Kidney (tissue), 13 donors: ENCODE measurements at regions not wholly inside any gene's neighbourhood (a gene's known extent, or its start where the extent isn't known, plus 50 kb on each side); places are given as distances from the start of the nearest gene placed in this dataset.

Experiments used
- DNase-seq, 5 donors: peaks; one replicate each; pipeline ENCODE4 v3.0.0-alpha.2; 2013 to 2020
- FAIRE-seq: peaks from 2 replicates; lab custom pipeline; 2012; peaks lifted over from hg19 to GRCh38; lab: Jason Lieb, UNC
- H3K27ac ChIP-seq, 2 donors: one replicate each; pipeline ENCODE4 v1.7.0; 2013; ENCODE audit warnings: low read depth in 2 of 2, low read length in 2 of 2, inconsistent platforms in 1 of 2
- H3K27me3 ChIP-seq: one replicate; pipeline ENCODE4 v1.7.1; 2013; ENCODE audit warnings: low read length, inconsistent platforms; ENCODE audit not compliant: control insufficient read depth, insufficient read depth
- H3K36me3 ChIP-seq, 3 donors: one replicate each; pipeline versions ENCODE4 v1.7.0 to v1.7.1; 2013; ENCODE audit warnings: low read length in 3 of 3, control low read depth in 1 of 3, inconsistent platforms in 1 of 3; ENCODE audit not compliant: insufficient read depth in 3 of 3, control insufficient read depth in 2 of 3
- H3K4me1 ChIP-seq, 3 donors: one replicate each; pipeline versions ENCODE4 v1.7.0 to v1.7.1; 2013; ENCODE audit warnings: low read length in 3 of 3, inconsistent platforms in 1 of 3, low read depth in 1 of 3; ENCODE audit not compliant: control insufficient read depth in 2 of 3, insufficient read depth in 2 of 3
- H3K4me3 ChIP-seq, 3 donors: one replicate each; pipeline versions ENCODE4 v1.7.0 to v1.8.1; 2013; ENCODE audit warnings: low read length in 3 of 3, control low read depth in 1 of 3, inconsistent platforms in 1 of 3
- H3K9ac ChIP-seq, 3 donors: one replicate each; pipeline versions ENCODE4 v1.7.0 to v1.7.1; 2013; ENCODE audit warnings: low read length in 3 of 3, control low read depth in 1 of 3, inconsistent platforms in 1 of 3
- H3K9me3 ChIP-seq, 3 donors: one replicate each; pipeline versions ENCODE4 v1.7.0 to v1.7.1; 2013; ENCODE audit warnings: low read length in 3 of 3, control low read depth in 1 of 3, inconsistent platforms in 1 of 3; ENCODE audit not compliant: control insufficient read depth in 2 of 3, insufficient read depth in 1 of 3
- intact Hi-C: fragments of 100-400 bp; cut with DNase I; formaldehyde crosslinking; loops from one replicate; pipeline ENCODE4 v1.11.1; 2022
- TF ChIP-seq, protein P1 (sequence below): IDR thresholded peaks from 3 replicates; pipeline ENCODE4 v1.5.1; 2012; ENCODE audit warnings: mild to moderate bottlenecking, moderate library complexity, borderline replicate concordance; ENCODE audit not compliant: insufficient read depth; ENCODE audit errors: extremely low read depth
- donor health status: control.
- donor health status: control.
- donor health status: control.
- donor health status: control.
- donor health status: control.
- donor health status: DM: yes; HTN: yes; CAD: no.
- donor health status: Normal renal cell carcinoma (clear cell type).

GRCh38 chr12:88258396-88258795, 116.3 kb downstream of the TMTC3 start:
- Histone ChIP-seq H3K27me3 (no peaks in the 10 kb centered on the region), H3K27ac (no peak overlapping the region), H3K9me3 (no peaks in the 10 kb centered on the region), H3K4me1 (no peaks in the 10 kb centered on the region), H3K4me3 (no peak overlapping the region), H3K36me3 (no peaks in the 10 kb centered on the region), H3K9ac (no peak overlapping the region)
- TF ChIP-seq, protein P1, sequence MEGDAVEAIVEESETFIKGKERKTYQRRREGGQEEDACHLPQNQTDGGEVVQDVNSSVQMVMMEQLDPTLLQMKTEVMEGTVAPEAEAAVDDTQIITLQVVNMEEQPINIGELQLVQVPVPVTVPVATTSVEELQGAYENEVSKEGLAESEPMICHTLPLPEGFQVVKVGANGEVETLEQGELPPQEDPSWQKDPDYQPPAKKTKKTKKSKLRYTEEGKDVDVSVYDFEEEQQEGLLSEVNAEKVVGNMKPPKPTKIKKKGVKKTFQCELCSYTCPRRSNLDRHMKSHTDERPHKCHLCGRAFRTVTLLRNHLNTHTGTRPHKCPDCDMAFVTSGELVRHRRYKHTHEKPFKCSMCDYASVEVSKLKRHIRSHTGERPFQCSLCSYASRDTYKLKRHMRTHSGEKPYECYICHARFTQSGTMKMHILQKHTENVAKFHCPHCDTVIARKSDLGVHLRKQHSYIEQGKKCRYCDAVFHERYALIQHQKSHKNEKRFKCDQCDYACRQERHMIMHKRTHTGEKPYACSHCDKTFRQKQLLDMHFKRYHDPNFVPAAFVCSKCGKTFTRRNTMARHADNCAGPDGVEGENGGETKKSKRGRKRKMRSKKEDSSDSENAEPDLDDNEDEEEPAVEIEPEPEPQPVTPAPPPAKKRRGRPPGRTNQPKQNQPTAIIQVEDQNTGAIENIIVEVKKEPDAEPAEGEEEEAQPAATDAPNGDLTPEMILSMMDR = no peak
- FAIRE-seq (no peak), DNase-seq (no peak)
- intact Hi-C loops = no loop called here

- FAIRE-seq = no peak
- H3K9me3 ChIP-seq = no peaks in the 10 kb centered on the region
- no peak overlapping the region for H3K27ac ChIP-seq
- TF ChIP-seq, protein P1 = no peak
- intact Hi-C loops = no loop called here
- H3K27me3 ChIP-seq = no peaks in the 10 kb centered on the region
- no peaks in the 10 kb centered on the region for H3K36me3 ChIP-seq
- H3K9ac ChIP-seq = no peak overlapping the region
- no peaks in the 10 kb centered on the region for H3K4me1 ChIP-seq
- no peak overlapping the region for H3K4me3 ChIP-seq
- peak in 2 of 5 donors; percentile 1 to 22 for DNase-seq
Measured at GRCh38 chr12:88266806-88267360, 124.8 kb downstream of the TMTC3 start.

DNA sequence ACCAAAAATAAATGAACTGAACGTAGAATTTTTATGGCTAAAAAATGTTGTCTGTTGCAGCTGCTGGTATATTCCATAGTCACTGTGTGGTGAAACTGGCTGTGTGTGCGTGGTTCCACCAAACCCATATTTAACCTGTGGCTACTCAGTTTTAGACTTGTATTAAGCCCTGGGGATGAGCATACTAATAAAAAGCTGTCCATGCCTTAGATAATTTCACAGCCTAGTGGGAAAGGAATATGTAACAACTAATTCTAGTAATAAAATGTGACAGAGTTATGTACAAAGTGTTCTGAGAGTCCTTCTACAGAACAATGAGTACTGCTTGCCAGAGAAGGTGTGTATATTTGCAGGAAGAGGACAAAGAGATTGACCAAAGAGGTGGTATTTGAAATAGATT, 125.5 kb downstream of the TMTC3 start:
- FAIRE-seq (no peak), DNase-seq (no peak)
- no peak overlapping the region for H3K9ac ChIP-seq
- no peaks in the 10 kb centered on the region for H3K36me3 ChIP-seq
- no peaks in the 10 kb centered on the region for H3K4me1 ChIP-seq
- no peak overlapping the region for H3K4me3 ChIP-seq
- intact Hi-C loops = no loop called here
- TF ChIP-seq, protein P1 = no peak
- no peak overlapping the region for H3K27ac ChIP-seq
- H3K9me3 ChIP-seq = no peaks in the 10 kb centered on the region
- no peaks in the 10 kb centered on the region for H3K27me3 ChIP-seq

GRCh38 chr12:88272456-88272855, 130.3 kb downstream of the TMTC3 start:
- TF ChIP-seq, protein P1 = no peak
- no peaks in the 10 kb centered on the region for H3K4me1 ChIP-seq
- intact Hi-C loops = no loop called here
- FAIRE-seq (no peak), DNase-seq (no peak)
- H3K27ac ChIP-seq = no peak overlapping the region
- no peak overlapping the region for H3K4me3 ChIP-seq
- H3K27me3 ChIP-seq = no peaks in the 10 kb centered on the region
- H3K36me3 ChIP-seq = no peaks in the 10 kb centered on the region
- no peaks in the 10 kb centered on the region for H3K9me3 ChIP-seq
- H3K9ac ChIP-seq = no peak overlapping the region
